Effector memory CD4-positive, alpha-beta T cell (primary cell): ENCODE measurements at regions not wholly inside any gene's neighbourhood (a gene's known extent, or its start where the extent isn't known, plus 50 kb on each side); places are given as distances from the start of the nearest gene placed in this dataset.

Experiments used
- DNase-seq, 3 donors: peaks; one replicate each; pipeline ENCODE4 v3.0.0-alpha.2; 2020
- H3K27ac ChIP-seq: 2 replicates; pipeline ENCODE4 v1.7.0; 2013; ENCODE audit warnings: mild to moderate bottlenecking, low read length, moderate library complexity; ENCODE audit not compliant: insufficient read depth, poor library complexity, severe bottlenecking
- H3K27me3 ChIP-seq: replicated peaks from 2 replicates; pipeline ENCODE4 v1.7.0; 2013; ENCODE audit warnings: mild to moderate bottlenecking, low read length; ENCODE audit not compliant: insufficient read depth, control insufficient read depth, poor library complexity, severe bottlenecking
- H3K36me3 ChIP-seq: 2 replicates; pipeline ENCODE4 v1.7.0; 2013; ENCODE audit warnings: mild to moderate bottlenecking, low read length, moderate library complexity; ENCODE audit not compliant: control insufficient read depth, insufficient read depth
- H3K4me1 ChIP-seq: 2 replicates; pipeline ENCODE4 v1.7.0; 2013; ENCODE audit warnings: low read length, mild to moderate bottlenecking; ENCODE audit not compliant: control insufficient read depth, insufficient read depth, poor library complexity, severe bottlenecking
- H3K4me3 ChIP-seq: 2 replicates; pipeline ENCODE4 v1.7.0; 2013; ENCODE audit warnings: low read length, low read depth, mild to moderate bottlenecking; ENCODE audit not compliant: insufficient read depth, poor library complexity, severe bottlenecking
- H3K9me3 ChIP-seq: 2 replicates; pipeline ENCODE4 v1.7.0; 2013; ENCODE audit warnings: mild to moderate bottlenecking, low read length, moderate library complexity; ENCODE audit not compliant: control insufficient read depth

GRCh38 chr1:25150985-25151495 lies 81.3 kb downstream of the SYF2 start:
- no peaks in the 10 kb centered on the region for H3K27me3 ChIP-seq
- no peaks in the 10 kb centered on the region for H3K4me1 ChIP-seq
- no peak for DNase-seq
- no peaks in the 10 kb centered on the region for H3K9me3 ChIP-seq
- no peak overlapping the region for H3K4me3 ChIP-seq
- no peaks in the 10 kb centered on the region for H3K36me3 ChIP-seq
- H3K27ac ChIP-seq: no peak overlapping the region

GRCh38 chr1:25148673-25149300 lies 83.5 kb downstream of the SYF2 start:
- H3K27ac ChIP-seq: no peak overlapping the region
- DNase-seq: peak in 1 of 3 donors; percentile 8
- no peaks in the 10 kb centered on the region for H3K36me3 ChIP-seq
- no peaks in the 10 kb centered on the region for H3K4me1 ChIP-seq
- no peaks in the 10 kb centered on the region for H3K9me3 ChIP-seq
- no peak overlapping the region for H3K4me3 ChIP-seq
- H3K27me3 ChIP-seq: no peaks in the 10 kb centered on the region

GRCh38 chr1:25146451-25146855 lies 85.8 kb downstream of the SYF2 start:
- Histone ChIP-seq H3K4me1 (no peaks in the 10 kb centered on the region), H3K4me3 (no peak overlapping the region), H3K27me3 (no peaks in the 10 kb centered on the region), H3K27ac (no peak overlapping the region), H3K9me3 (no peaks in the 10 kb centered on the region), H3K36me3 (no peaks in the 10 kb centered on the region)
- no peak for DNase-seq

GRCh38 chr1:25145775-25146393 lies 86.4 kb downstream of the SYF2 start:
- Histone ChIP-seq H3K36me3 (no peaks in the 10 kb centered on the region), H3K27ac (no peak overlapping the region), H3K9me3 (no peaks in the 10 kb centered on the region), H3K4me1 (no peaks in the 10 kb centered on the region), H3K27me3 (no peaks in the 10 kb centered on the region), H3K4me3 (no peak overlapping the region)
- DNase-seq: no peak

GRCh38 chr1:25140073-25140797 lies 92.1 kb downstream of the SYF2 start:
- no peaks in the 10 kb centered on the region for H3K36me3 ChIP-seq
- H3K9me3 ChIP-seq: no peaks in the 10 kb centered on the region

GRCh38 chr1:25137521-25138395 lies 94.5 kb downstream of the SYF2 start:
- no peak overlapping the region for H3K27ac ChIP-seq
- H3K27me3 ChIP-seq: no peaks in the 10 kb centered on the region
- H3K9me3 ChIP-seq: no peaks in the 10 kb centered on the region
- H3K4me1 ChIP-seq: no peaks in the 10 kb centered on the region
- H3K4me3 ChIP-seq: no peak overlapping the region
- no peaks in the 10 kb centered on the region for H3K36me3 ChIP-seq
- DNase-seq: no peak

More at GRCh38 chr1:25140073-25140797, 92.1 kb downstream of the SYF2 start:
- Histone ChIP-seq H3K4me1 (no peaks in the 10 kb centered on the region), H3K27ac (no peak overlapping the region), H3K27me3 (no peaks in the 10 kb centered on the region), H3K4me3 (no peak overlapping the region)
- DNase-seq: no peak

GRCh38 chr1:25137106-25137505 lies 95.2 kb downstream of the SYF2 start:
- Histone ChIP-seq H3K27me3 (no peaks in the 10 kb centered on the region), H3K4me3 (no peak overlapping the region), H3K36me3 (no peaks in the 10 kb centered on the region), H3K9me3 (no peaks in the 10 kb centered on the region), H3K4me1 (no peaks in the 10 kb centered on the region), H3K27ac (no peak overlapping the region)
- DNase-seq: no peak

GRCh38 chr1:25135909-25136308 lies 96.4 kb downstream of the SYF2 start:
- H3K4me3 ChIP-seq: no peak overlapping the region
- DNase-seq: no peak
- no peaks in the 10 kb centered on the region for H3K4me1 ChIP-seq
- H3K27me3 ChIP-seq: no peaks in the 10 kb centered on the region
- H3K36me3 ChIP-seq: no peaks in the 10 kb centered on the region
- H3K27ac ChIP-seq: no peak overlapping the region
- no peaks in the 10 kb centered on the region for H3K9me3 ChIP-seq

GRCh38 chr1:25134801-25135461 lies 97.4 kb downstream of the SYF2 start:
- no peaks in the 10 kb centered on the region for H3K9me3 ChIP-seq
- H3K4me3 ChIP-seq: no peak overlapping the region
- H3K4me1 ChIP-seq: no peaks in the 10 kb centered on the region
- DNase-seq: no peak
- H3K27me3 ChIP-seq: no peaks in the 10 kb centered on the region
- no peaks in the 10 kb centered on the region for H3K36me3 ChIP-seq
- no peak overlapping the region for H3K27ac ChIP-seq
